SK-N-SH (cell line): ENCODE measurements at regions not wholly inside any gene's neighbourhood (a gene's known extent, or its start where the extent isn't known, plus 50 kb on each side); places are given as distances from the start of the nearest gene placed in this dataset.

Experiments
- CTCF ChIA-PET: fragments of 300-600, 350-600 bp; formaldehyde crosslinking; extraction: SDS; loops from one replicate; lab custom pipeline; 2021; lab: Yijun Ruan, JAX
- POLR2A ChIA-PET: fragments of 350-600 bp; sonication (Branson Sonifier 250); formaldehyde crosslinking; extraction: SDS; loops from one replicate; lab custom pipeline; 2020; ENCODE audit warnings: antibody characterized with exemption, inconsistent platforms; lab: Yijun Ruan, JAX
- DNase-seq: peaks from one replicate; pipeline ENCODE4 v3.0.0; 2012
- H2AFZ ChIP-seq: fragments of 200-600 bp; sonication (generic); 2 replicates; pipeline ENCODE4 v1.8.1; 2016; ENCODE audit warnings: antibody characterized with exemption, mild to moderate bottlenecking, low read depth
- H3F3A ChIP-seq: fragments of 200-600 bp; sonication (generic); replicated peaks from 2 replicates; pipeline ENCODE3; 2016; ENCODE audit warnings: antibody characterized with exemption, mild to moderate bottlenecking; ENCODE audit not compliant: insufficient read depth
- H3K27ac ChIP-seq, 2 experiments: fragments of 200-500 bp in 1 of 2; fragments of 200-600 bp in 1 of 2; sonication (Bioruptor generic) in 1 of 2; sonication (generic), shearing (Covaris generic) in 1 of 2; 2 replicates each; pipeline versions ENCODE4 v1.5.1 to v1.6.1; 2014 to 2016; ENCODE audit warnings: low read depth in 2 of 2, inconsistent platforms in 1 of 2, low read length in 1 of 2, mild to moderate bottlenecking in 1 of 2, mixed read lengths in 1 of 2
- H3K27me3 ChIP-seq: fragments of 200-600 bp; sonication (generic), shearing (Covaris generic); 2 replicates; pipeline ENCODE4 v1.6.1; 2016; ENCODE audit warnings: mixed run types; ENCODE audit not compliant: insufficient read depth
- H3K36me3 ChIP-seq, 2 experiments: fragments of 200-500 bp in 1 of 2; fragments of 200-600 bp in 1 of 2; sonication (Bioruptor generic) in 1 of 2; sonication (generic) in 1 of 2; replicated peaks in 1 of 2; 2 replicates each; pipeline versions ENCODE3 to v1.5.1; 2014 to 2016; ENCODE audit warnings: low read length in 1 of 2, mild to moderate bottlenecking in 1 of 2; ENCODE audit not compliant: insufficient read depth in 2 of 2, control insufficient read depth in 1 of 2
- H3K4me1 ChIP-seq, 2 experiments: fragments of 200-500 bp in 1 of 2; fragments of 200-600 bp in 1 of 2; sonication (Bioruptor generic) in 1 of 2; sonication (generic), shearing (Covaris generic) in 1 of 2; 2 replicates each; pipeline versions ENCODE4 v1.5.1 to v1.6.1; 2014 to 2016; ENCODE audit warnings: low read depth in 1 of 2, low read length in 1 of 2, mixed run types in 1 of 2; ENCODE audit not compliant: insufficient read depth in 2 of 2, control insufficient read depth in 1 of 2
- H3K4me2 ChIP-seq: fragments of 200-600 bp; sonication (generic), shearing (Covaris generic); 2 replicates; pipeline ENCODE4 v1.6.1; 2017; ENCODE audit warnings: mixed run types
- H3K4me3 ChIP-seq, 2 experiments: fragments of 200-500 bp in 1 of 2; fragments of 200-600 bp in 1 of 2; sonication (Bioruptor generic) in 1 of 2; sonication (generic), shearing (Covaris generic) in 1 of 2; 2 replicates each; pipeline versions ENCODE4 v1.5.1 to v1.8.1; 2014 to 2016; ENCODE audit warnings: low read depth in 2 of 2, inconsistent platforms in 1 of 2, low read length in 1 of 2, mild to moderate bottlenecking in 1 of 2, mixed read lengths in 1 of 2, moderate library complexity in 1 of 2
- H3K79me2 ChIP-seq: fragments of 200-600 bp; sonication (generic); 2 replicates; pipeline ENCODE4 v1.8.1; 2017; ENCODE audit warnings: mild to moderate bottlenecking; ENCODE audit not compliant: insufficient read depth
- H3K9ac ChIP-seq: fragments of 200-600 bp; sonication (generic); 2 replicates; pipeline ENCODE4 v1.6.1; 2017; ENCODE audit warnings: mixed run types
- H3K9me2 ChIP-seq: fragments of 200-600 bp; sonication (generic); 2 replicates; pipeline ENCODE4 v1.6.1; 2017; ENCODE audit warnings: mixed run types
- H3K9me3 ChIP-seq: fragments of 200-600 bp; sonication (generic); 2 replicates; pipeline ENCODE4 v1.6.1; 2017; ENCODE audit warnings: mixed run types, mild to moderate bottlenecking, moderate library complexity
- H4K20me1 ChIP-seq: fragments of 200-600 bp; sonication (generic); 2 replicates; pipeline ENCODE4 v1.6.1; 2017; ENCODE audit warnings: mild to moderate bottlenecking, mixed run types; ENCODE audit not compliant: insufficient read depth
- ELF1 ChIP-seq: IDR thresholded peaks from 2 replicates; pipeline ENCODE4 v1.4.0; 2012
- EP300 ChIP-seq, 2 experiments: IDR thresholded peaks; 2 replicates each; pipeline versions ENCODE4 v1.4.0 to v1.6.1; 2012; ENCODE audit warnings: borderline replicate concordance in 1 of 2, low read depth in 1 of 2, low read length in 1 of 2
- EZH2phosphoT487 ChIP-seq: fragments of 200-600 bp; sonication (generic); IDR thresholded peaks from 2 replicates; pipeline ENCODE4 v1.6.1; 2017; ENCODE audit warnings: low read depth, mixed run types, mild to moderate bottlenecking, antibody characterized with exemption, moderate library complexity, borderline replicate concordance
- FOSL2 ChIP-seq: IDR thresholded peaks from 2 replicates; pipeline ENCODE4 v1.4.0; 2012; ENCODE audit warnings: low read depth, mild to moderate bottlenecking, moderate library complexity, borderline replicate concordance
- FOXM1 ChIP-seq: IDR thresholded peaks from 2 replicates; pipeline ENCODE4 v1.4.0; 2012; ENCODE audit warnings: low read depth, mild to moderate bottlenecking
- GATA2 ChIP-seq: sonication (generic); formaldehyde crosslinking; IDR thresholded peaks from 2 replicates; pipeline ENCODE4 v1.5.0; 2020; ENCODE audit warnings: mild to moderate bottlenecking, missing genetic modification reagents
- MXI1 ChIP-seq: IDR thresholded peaks from 2 replicates; pipeline ENCODE4 v1.6.1; 2012; ENCODE audit warnings: mild to moderate bottlenecking, low read depth, low read length, improper control_type of control experiment
- POLR2AphosphoS5 ChIP-seq: IDR thresholded peaks from 2 replicates; pipeline ENCODE4 v1.6.1; 2012; ENCODE audit warnings: low read depth, low read length
- RCOR1 ChIP-seq: fragments of 150-350 bp; IDR thresholded peaks from 2 replicates; pipeline ENCODE4 v1.6.1; 2017; ENCODE audit warnings: antibody characterized with exemption, low read length
- RFX5 ChIP-seq: IDR thresholded peaks from 2 replicates; pipeline ENCODE4 v1.6.1; 2012; ENCODE audit warnings: mild to moderate bottlenecking, improper control_type of control experiment, low read length
- SIN3A ChIP-seq: IDR thresholded peaks from 2 replicates; pipeline ENCODE4 v1.6.1; 2012; ENCODE audit warnings: low read depth, mild to moderate bottlenecking, low read length, moderate library complexity, borderline replicate concordance
- SMC3 ChIP-seq: IDR thresholded peaks from 2 replicates; pipeline ENCODE4 v1.6.1; 2012; ENCODE audit warnings: low read depth, low read length, improper control_type of control experiment
- TAF1 ChIP-seq: IDR thresholded peaks from 2 replicates; pipeline ENCODE4 v1.6.1; 2012; ENCODE audit warnings: low read depth, mild to moderate bottlenecking, low read length, moderate library complexity, borderline replicate concordance
- WGBS: methylation state at CpG from one replicate; pipeline ENCODE4 v1.1.6; 2017; ENCODE audit warnings: low lambda C conversion rate; 5-methylcytosine and 5-hydroxymethylcytosine counted together
- TF ChIP-seq, protein P1 (sequence below): IDR thresholded peaks from 2 replicates; pipeline ENCODE4; 2012
- TF ChIP-seq, protein P2 (sequence below): IDR thresholded peaks from 2 replicates; pipeline ENCODE4 v1.4.0; 2012; ENCODE audit warnings: low read depth, borderline replicate concordance
- TF ChIP-seq, protein P3 (sequence below): fragments of 150-350 bp; IDR thresholded peaks from 2 replicates; pipeline ENCODE4 v1.6.1; 2017; ENCODE audit warnings: antibody characterized with exemption, low read length, low read depth, borderline replicate concordance
- TF ChIP-seq, protein P4 (sequence below): fragments of 150-350 bp; IDR thresholded peaks from 2 replicates; pipeline ENCODE4 v1.6.1; 2016; ENCODE audit warnings: mild to moderate bottlenecking, low read depth, low read length

DNA sequence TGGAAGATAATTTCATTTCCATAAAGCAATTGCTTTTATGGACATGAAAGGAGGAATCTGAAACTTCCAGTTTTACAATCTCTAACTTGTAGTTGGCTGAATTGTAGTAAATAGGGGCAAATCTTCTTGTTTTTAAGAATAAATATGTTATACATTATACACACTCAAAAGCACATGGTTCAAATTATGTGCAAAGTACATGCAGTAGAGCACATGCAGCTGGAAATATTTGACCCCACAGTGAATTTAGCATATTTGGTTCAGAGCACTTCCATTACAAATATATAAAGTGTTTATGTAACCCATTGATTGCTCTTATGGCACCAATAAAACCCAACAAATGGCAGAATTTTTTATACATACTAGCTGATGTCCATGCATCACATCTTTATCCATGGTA is 180.5 kb downstream of the IRS2 start (continued):
- TF ChIP-seq, protein P1, sequence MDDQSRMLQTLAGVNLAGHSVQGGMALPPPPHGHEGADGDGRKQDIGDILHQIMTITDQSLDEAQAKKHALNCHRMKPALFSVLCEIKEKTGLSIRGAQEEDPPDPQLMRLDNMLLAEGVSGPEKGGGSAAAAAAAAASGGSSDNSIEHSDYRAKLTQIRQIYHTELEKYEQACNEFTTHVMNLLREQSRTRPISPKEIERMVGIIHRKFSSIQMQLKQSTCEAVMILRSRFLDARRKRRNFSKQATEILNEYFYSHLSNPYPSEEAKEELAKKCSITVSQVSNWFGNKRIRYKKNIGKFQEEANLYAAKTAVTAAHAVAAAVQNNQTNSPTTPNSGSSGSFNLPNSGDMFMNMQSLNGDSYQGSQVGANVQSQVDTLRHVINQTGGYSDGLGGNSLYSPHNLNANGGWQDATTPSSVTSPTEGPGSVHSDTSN: no peak
- TF ChIP-seq FOSL2 (no peak), EZH2phosphoT487 (no peak), ELF1 (no peak), POLR2AphosphoS5 (no peak), RCOR1 (no peak), RFX5 (no peak)
- TF ChIP-seq, protein P2, sequence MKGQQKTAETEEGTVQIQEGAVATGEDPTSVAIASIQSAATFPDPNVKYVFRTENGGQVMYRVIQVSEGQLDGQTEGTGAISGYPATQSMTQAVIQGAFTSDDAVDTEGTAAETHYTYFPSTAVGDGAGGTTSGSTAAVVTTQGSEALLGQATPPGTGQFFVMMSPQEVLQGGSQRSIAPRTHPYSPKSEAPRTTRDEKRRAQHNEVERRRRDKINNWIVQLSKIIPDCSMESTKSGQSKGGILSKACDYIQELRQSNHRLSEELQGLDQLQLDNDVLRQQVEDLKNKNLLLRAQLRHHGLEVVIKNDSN: no peak

DNA sequence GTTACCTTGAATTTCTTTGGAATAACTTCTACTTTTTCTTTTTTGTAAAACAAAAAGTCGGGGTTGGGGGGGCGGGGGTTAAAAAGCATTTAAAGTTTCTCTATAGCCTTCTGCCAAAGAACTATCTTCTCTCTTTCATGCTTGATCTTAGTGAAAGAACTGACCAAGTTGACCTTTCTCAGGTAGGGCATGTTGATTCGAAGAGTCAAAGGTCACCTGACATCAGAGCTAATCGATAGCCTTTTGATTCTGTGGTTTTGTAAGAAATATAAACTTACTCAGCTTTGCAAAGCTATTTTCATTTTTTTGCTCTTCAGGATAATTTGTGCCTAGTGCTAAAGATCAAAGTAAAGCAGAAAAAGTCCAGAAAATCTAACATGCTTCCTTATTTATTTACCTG is 181.5 kb downstream of the IRS2 start:
- DNase-seq: no peak
- Histone ChIP-seq H3K36me3 (no peaks in the 10 kb centered on the region), H3K79me2 (no peaks in the 10 kb centered on the region), H3K27ac (no peak overlapping the region), H3K27me3 (no peaks in the 10 kb centered on the region; the same call in 1 of the 2 replicates), H3K4me1 (peaks cover 0 to 7% of the 10 kb centered on the region in 2 experiments; a peak in 1 of 4 replicates), H3K9ac (no peak overlapping the region), H2AFZ (no peak overlapping the region), H3K9me3 (no peaks in the 10 kb centered on the region), H3F3A (no peaks in the 10 kb centered on the region), H3K9me2 (no peaks in the 10 kb centered on the region), H3K4me3 (no peak overlapping the region), H4K20me1 (no peaks in the 10 kb centered on the region), H3K4me2 (no peak overlapping the region)
- ChIA-PET CTCF (no interaction called here), POLR2A (no interaction called here)
- no peak for TF ChIP-seq EP300 (IDR thresholded peaks at IDR 0.05; ENCODE audit: borderline replicate concordance in 1 of 2, low read depth in 1 of 2, low read length in 1 of 2)
- TF ChIP-seq, protein P1: no peak
- TF ChIP-seq FOSL2: no peak
- no peak for TF ChIP-seq ELF1
- no peak for TF ChIP-seq EZH2phosphoT487
- TF ChIP-seq, protein P3, sequence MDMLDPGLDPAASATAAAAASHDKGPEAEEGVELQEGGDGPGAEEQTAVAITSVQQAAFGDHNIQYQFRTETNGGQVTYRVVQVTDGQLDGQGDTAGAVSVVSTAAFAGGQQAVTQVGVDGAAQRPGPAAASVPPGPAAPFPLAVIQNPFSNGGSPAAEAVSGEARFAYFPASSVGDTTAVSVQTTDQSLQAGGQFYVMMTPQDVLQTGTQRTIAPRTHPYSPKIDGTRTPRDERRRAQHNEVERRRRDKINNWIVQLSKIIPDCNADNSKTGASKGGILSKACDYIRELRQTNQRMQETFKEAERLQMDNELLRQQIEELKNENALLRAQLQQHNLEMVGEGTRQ: no peak
- TF ChIP-seq RFX5: no peak
- no peak for TF ChIP-seq MXI1
- TF ChIP-seq SIN3A: no peak
- TF ChIP-seq FOXM1: no peak
- no peak for TF ChIP-seq TAF1
- TF ChIP-seq POLR2AphosphoS5: no peak
- no peak for TF ChIP-seq SMC3
- no peak for TF ChIP-seq GATA2
- TF ChIP-seq, protein P4, sequence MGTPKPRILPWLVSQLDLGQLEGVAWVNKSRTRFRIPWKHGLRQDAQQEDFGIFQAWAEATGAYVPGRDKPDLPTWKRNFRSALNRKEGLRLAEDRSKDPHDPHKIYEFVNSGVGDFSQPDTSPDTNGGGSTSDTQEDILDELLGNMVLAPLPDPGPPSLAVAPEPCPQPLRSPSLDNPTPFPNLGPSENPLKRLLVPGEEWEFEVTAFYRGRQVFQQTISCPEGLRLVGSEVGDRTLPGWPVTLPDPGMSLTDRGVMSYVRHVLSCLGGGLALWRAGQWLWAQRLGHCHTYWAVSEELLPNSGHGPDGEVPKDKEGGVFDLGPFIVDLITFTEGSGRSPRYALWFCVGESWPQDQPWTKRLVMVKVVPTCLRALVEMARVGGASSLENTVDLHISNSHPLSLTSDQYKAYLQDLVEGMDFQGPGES: no peak
- WGBS: 79% methylated on average over 4 of the region's 4 CpGs
